Calu3 (cell line): ENCODE measurements at regions not wholly inside any gene's neighbourhood (a gene's known extent, or its start where the extent isn't known, plus 50 kb on each side); places are given as distances from the start of the nearest gene placed in this dataset.

Experiments
- BruUV-seq: library from RNA; stranded (reverse); fragments of 400-500 nt; replicated peaks from 2 replicates; lab custom pipeline; 2021; lab: Mats Ljungman, UMichigan
- CTCF ChIA-PET: fragments of 300-600 bp; sonication (Branson Sonifier 250); formaldehyde crosslinking; loops from one replicate; lab custom pipeline; 2022; ENCODE audit warnings: antibody characterized with exemption; lab: Charles Lee
- DNase-seq: peaks from one replicate; pipeline ENCODE4 v3.0.0; 2022
- H3K27ac Mint-ChIP-seq: one replicate; pipeline ENCODE4 v1.8.0; 2022; ENCODE audit warnings: mixed read lengths; ENCODE audit not compliant: unreplicated experiment
- H3K27me3 Mint-ChIP-seq: one replicate; pipeline ENCODE4 v1.8.0; 2022; ENCODE audit warnings: mixed read lengths; ENCODE audit not compliant: unreplicated experiment
- H3K36me3 Mint-ChIP-seq: one replicate; pipeline ENCODE4 v1.8.0; 2022; ENCODE audit warnings: mild to moderate bottlenecking, moderate library complexity, mixed read lengths; ENCODE audit not compliant: insufficient read depth, unreplicated experiment
- H3K4me1 Mint-ChIP-seq: one replicate; pipeline ENCODE4 v1.8.0; 2022; ENCODE audit warnings: mild to moderate bottlenecking, low read depth, mixed read lengths; ENCODE audit not compliant: unreplicated experiment
- H3K4me3 Mint-ChIP-seq: one replicate; pipeline ENCODE4 v1.8.0; 2022; ENCODE audit warnings: mild to moderate bottlenecking, low read depth, moderate library complexity, mixed read lengths; ENCODE audit not compliant: unreplicated experiment
- H3K9me3 Mint-ChIP-seq: one replicate; pipeline ENCODE4 v1.8.0; 2022; ENCODE audit warnings: low read depth, mixed read lengths; ENCODE audit not compliant: unreplicated experiment
- CTCF ChIP-seq: fragments of 200-600 bp; IDR thresholded peaks from one replicate; pipeline ENCODE4 v1.8.0; 2022; ENCODE audit warnings: antibody characterized with exemption; ENCODE audit not compliant: unreplicated experiment
- intact Hi-C: fragments of 100-400 bp; cut with micrococcal nuclease; formaldehyde crosslinking; loops from one replicate; pipeline ENCODE4 v1.10.0; 2022; ENCODE audit not compliant: unreplicated experiment

DNA sequence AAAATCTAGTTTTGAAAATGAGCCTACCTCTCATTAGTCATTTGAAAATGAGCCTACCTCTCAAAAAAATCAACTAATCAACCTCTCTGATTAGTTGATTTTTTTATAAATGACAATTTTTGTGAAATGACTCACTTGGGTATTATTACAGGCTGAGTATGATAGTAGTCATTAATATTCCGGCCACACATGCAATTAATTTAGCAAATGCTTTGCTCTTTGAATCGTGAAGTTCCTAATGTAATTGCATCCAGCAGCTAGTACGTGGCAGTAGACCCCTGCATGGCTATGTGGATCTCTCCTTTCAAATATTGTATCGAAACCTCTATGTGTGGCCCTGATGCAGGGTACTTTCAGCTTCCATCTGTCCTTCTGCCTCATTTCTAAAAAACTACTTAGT, 245.9 kb upstream of the PHYHIPL start:
- no peaks in the 10 kb centered on the region for H3K36me3 Mint-ChIP-seq
- H3K27ac Mint-ChIP-seq: no peak overlapping the region
- H3K4me1 Mint-ChIP-seq: no peaks in the 10 kb centered on the region
- no peak for TF ChIP-seq CTCF
- H3K9me3 Mint-ChIP-seq: no peaks in the 10 kb centered on the region
- BruUV-seq: no TSS peak
- CTCF ChIA-PET: interaction anchor here (0.5 kb wide), 1 partner anchor 17 kb away, joined by 5 read pairs; no protein-coding TSS in a partner anchor
- peaks cover 30% of the 10 kb centered on the region for H3K27me3 Mint-ChIP-seq
- DNase-seq: no peak
- intact Hi-C loops: loop anchor here (10.0 kb wide), 1 partner anchor 396 kb away; no protein-coding TSS in a partner anchor
- no peak overlapping the region for H3K4me3 Mint-ChIP-seq

- Mint-ChIP-seq H3K4me3 (no peak overlapping the region), H3K9me3 (no peaks in the 10 kb centered on the region), H3K27ac (no peak overlapping the region), H3K36me3 (no peaks in the 10 kb centered on the region), H3K4me1 (no peaks in the 10 kb centered on the region), H3K27me3 (peaks cover 44% of the 10 kb centered on the region)
- BruUV-seq: no TSS peak
- no peak for TF ChIP-seq CTCF
- DNase-seq: no peak
- intact Hi-C loops: loop anchor here (10.0 kb wide), 1 partner anchor 397 kb away; no protein-coding TSS in a partner anchor
- CTCF ChIA-PET: no interaction called here
These were observed 244.3 kb upstream of the PHYHIPL start for GRCh38 chr10:58932126-58932525.

GRCh38 chr10:58932577-58933314, 243.7 kb upstream of the PHYHIPL start:
- Mint-ChIP-seq H3K4me3 (no peak overlapping the region), H3K27ac (no peak overlapping the region), H3K9me3 (no peaks in the 10 kb centered on the region), H3K36me3 (no peaks in the 10 kb centered on the region), H3K4me1 (no peaks in the 10 kb centered on the region), H3K27me3 (peaks cover 49% of the 10 kb centered on the region)
- intact Hi-C loops: loop anchor here (10.0 kb wide), 1 partner anchor 398 kb away; no protein-coding TSS in a partner anchor
- no peak for TF ChIP-seq CTCF
- no peak for DNase-seq
- CTCF ChIA-PET: no interaction called here
- no TSS peak for BruUV-seq

DNA sequence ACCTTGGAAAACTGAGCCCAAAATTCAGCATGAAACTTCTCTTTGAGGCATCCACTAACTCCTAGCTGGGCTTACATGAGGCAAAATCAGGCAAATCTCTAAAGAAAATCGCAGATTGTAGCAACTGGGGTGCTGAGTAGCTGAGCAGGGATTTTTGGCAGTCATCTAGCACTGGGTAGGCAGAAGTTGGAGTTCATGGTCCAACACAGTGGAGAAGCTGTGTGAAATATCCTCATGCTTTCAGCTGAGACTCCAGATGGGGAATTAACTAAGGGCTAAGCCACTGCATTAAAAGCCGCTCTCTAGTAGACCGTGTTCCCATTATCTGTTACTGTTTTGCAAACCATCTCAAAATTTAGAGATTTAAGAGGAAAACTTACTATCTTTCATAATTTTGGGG, 240.1 kb upstream of the PHYHIPL start:
- Mint-ChIP-seq H3K27ac (no peak overlapping the region), H3K4me1 (no peaks in the 10 kb centered on the region), H3K27me3 (peaks cover 51% of the 10 kb centered on the region), H3K4me3 (no peak overlapping the region), H3K36me3 (no peaks in the 10 kb centered on the region), H3K9me3 (no peaks in the 10 kb centered on the region)
- no peak for DNase-seq
- intact Hi-C loops: loop anchor here (10.0 kb wide), 1 partner anchor 402 kb away; no protein-coding TSS in a partner anchor
- no peak for TF ChIP-seq CTCF
- CTCF ChIA-PET: no interaction called here
- no TSS peak for BruUV-seq
